ENCODE measurements at regions not wholly inside any gene's neighbourhood (a gene's known extent, or its start where the extent isn't known, plus 50 kb on each side); places are given as distances from the start of the nearest gene placed in this dataset.

- TF ChIP-seq, protein P1, sequence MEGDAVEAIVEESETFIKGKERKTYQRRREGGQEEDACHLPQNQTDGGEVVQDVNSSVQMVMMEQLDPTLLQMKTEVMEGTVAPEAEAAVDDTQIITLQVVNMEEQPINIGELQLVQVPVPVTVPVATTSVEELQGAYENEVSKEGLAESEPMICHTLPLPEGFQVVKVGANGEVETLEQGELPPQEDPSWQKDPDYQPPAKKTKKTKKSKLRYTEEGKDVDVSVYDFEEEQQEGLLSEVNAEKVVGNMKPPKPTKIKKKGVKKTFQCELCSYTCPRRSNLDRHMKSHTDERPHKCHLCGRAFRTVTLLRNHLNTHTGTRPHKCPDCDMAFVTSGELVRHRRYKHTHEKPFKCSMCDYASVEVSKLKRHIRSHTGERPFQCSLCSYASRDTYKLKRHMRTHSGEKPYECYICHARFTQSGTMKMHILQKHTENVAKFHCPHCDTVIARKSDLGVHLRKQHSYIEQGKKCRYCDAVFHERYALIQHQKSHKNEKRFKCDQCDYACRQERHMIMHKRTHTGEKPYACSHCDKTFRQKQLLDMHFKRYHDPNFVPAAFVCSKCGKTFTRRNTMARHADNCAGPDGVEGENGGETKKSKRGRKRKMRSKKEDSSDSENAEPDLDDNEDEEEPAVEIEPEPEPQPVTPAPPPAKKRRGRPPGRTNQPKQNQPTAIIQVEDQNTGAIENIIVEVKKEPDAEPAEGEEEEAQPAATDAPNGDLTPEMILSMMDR (IDR thresholded peaks at IDR 0.05): no peak
- no peak for TF ChIP-seq POLR2A (IDR thresholded peaks at IDR 0.05)
- H3K4me3 ChIP-seq: no peak overlapping the region
- H3K27me3 ChIP-seq: no peaks in the 10 kb centered on the region
- WGBS, 4 donors: 43 to 47% (median 45%) methylated on average over 4 of the region's 4 CpGs
- DNase-seq (no peak), ATAC-seq (no peak)
- H3K4me1 ChIP-seq: no peaks in the 10 kb centered on the region
- H3K36me3 ChIP-seq: no peaks in the 10 kb centered on the region
- H3K9me3 ChIP-seq: peaks cover 0 to 1% (median 0%) of the 10 kb centered on the region in 12 donors
- no peak overlapping the region for H3K27ac ChIP-seq
- intact Hi-C loops (cut with DNase I): no loop called here
These were observed 67.7 kb upstream of the ARHGAP28 start for GRCh38 chr18:6661692-6662415.

DNA sequence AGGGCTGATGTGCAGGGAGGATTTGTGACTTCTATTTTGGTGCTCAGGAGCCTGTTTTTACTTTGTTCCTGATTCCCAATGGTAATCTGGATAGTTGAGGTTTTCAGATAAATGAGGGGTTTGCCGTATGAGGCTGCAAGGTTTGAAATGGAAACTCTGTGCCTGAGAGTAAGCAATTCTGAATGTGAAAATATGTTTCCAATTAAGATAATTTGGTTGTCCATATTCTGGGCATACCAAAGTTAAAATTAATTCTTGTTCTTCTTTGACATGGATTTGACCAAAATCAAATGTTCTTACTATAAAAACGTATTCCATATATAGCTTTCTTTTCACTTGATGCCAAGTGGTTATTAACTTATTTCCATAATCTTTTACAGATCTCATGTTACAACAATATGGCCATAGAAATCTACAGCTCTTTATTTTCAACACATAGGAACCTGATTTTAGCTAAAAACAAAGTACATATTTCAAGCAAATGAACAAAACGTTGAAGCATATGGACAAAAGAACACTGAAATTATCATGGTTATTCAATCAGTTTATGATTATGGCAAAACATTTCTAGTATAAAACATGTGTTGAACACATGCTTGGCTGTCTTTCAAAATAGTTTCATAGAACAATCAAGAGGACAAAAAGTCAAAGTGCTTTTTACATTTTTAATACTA lies 63.4 kb upstream of the ARHGAP28 start:
- intact Hi-C loops (cut with DNase I): no loop called here
- Histone ChIP-seq H3K27ac (no peak overlapping the region), H3K4me1 (no peaks in the 10 kb centered on the region), H3K27me3 (no peaks in the 10 kb centered on the region), H3K4me3 (no peak overlapping the region), H3K9me3 (no peaks in the 10 kb centered on the region), H3K36me3 (no peaks in the 10 kb centered on the region)
- no peak for ATAC-seq
- WGBS, 4 donors: 47 to 74% (median 58%) methylated on average over 3 of the region's 3 CpGs
- DNase-seq: no peak
- no peak for TF ChIP-seq POLR2A (IDR thresholded peaks at IDR 0.05)
- TF ChIP-seq, protein P1 (IDR thresholded peaks at IDR 0.05): no peak

DNA sequence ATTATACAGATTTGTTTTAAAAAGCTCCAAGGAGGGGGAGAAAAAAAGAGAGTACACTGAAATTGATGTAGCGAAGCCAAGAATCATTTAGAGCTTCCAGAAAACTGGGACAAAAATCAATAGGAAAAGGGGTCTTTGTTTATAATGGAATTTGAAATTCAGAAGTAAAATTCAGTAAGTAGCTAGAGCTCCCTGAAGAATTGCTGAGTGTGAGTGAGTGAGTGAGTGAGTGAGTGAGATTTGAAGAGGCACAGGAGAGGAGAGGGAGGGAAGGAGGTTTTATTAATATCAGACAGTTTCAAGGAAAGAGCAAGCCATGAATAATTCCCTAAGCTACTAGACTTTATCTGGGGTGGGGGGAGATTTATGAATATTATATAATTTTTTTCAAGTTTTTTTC lies 60.7 kb upstream of the ARHGAP28 start:
- intact Hi-C loops (cut with DNase I): no loop called here
- WGBS, 4 donors: 95 to 100% (median 98%) methylated on average over 1 of the region's 1 CpG
- DNase-seq (no peak), ATAC-seq (no peak)
- H3K27me3 ChIP-seq: no peaks in the 10 kb centered on the region
- no peak overlapping the region for H3K27ac ChIP-seq
- H3K4me1 ChIP-seq: no peaks in the 10 kb centered on the region
- H3K36me3 ChIP-seq: no peaks in the 10 kb centered on the region
- H3K9me3 ChIP-seq: no peaks in the 10 kb centered on the region
- H3K4me3 ChIP-seq: no peak overlapping the region
- TF ChIP-seq, protein P1 (IDR thresholded peaks at IDR 0.05): no peak
- TF ChIP-seq POLR2A (IDR thresholded peaks at IDR 0.05): no peak

DNA sequence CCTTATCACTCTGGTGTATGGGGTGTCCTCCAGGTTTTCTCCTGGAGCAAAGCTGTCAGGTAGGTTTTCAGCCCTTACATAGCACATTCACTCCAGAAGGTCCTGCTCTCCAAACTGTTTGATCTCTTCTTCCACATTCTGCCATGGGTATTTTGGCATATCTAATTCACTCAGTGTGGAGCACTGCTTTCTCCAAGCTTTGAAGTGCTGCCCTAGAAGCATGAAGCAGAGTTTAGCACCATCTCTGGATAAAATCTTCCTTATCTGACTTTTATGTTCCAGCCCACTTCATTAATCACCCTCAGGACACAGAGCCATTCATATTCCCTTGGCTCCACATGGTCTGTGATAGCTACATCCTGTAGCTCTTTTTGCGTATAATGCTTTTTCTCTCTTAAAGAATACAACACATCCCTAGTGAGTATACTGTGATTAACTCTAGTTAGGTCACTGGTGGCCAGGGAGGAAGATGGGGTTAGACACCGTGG lies 56.7 kb upstream of the ARHGAP28 start:
- WGBS, 4 donors: 47 to 71% (median 61%) methylated on average over 2 of the region's 2 CpGs

More for the DNA sequence above, 56.7 kb upstream of the ARHGAP28 start:
- intact Hi-C loops (cut with DNase I): no loop called here
- Histone ChIP-seq H3K4me1 (no peaks in the 10 kb centered on the region), H3K36me3 (no peaks in the 10 kb centered on the region), H3K9me3 (no peaks in the 10 kb centered on the region), H3K27ac (no peak overlapping the region), H3K4me3 (no peak overlapping the region), H3K27me3 (no peaks in the 10 kb centered on the region)
- DNase-seq (no peak), ATAC-seq (no peak)
- TF ChIP-seq, protein P1 (IDR thresholded peaks at IDR 0.05): no peak
- TF ChIP-seq POLR2A (IDR thresholded peaks at IDR 0.05): no peak
